ENCODE measurements at regions not wholly inside any gene's neighbourhood (a gene's known extent, or its start where the extent isn't known, plus 50 kb on each side); places are given as distances from the start of the nearest gene placed in this dataset.

- Mint-ChIP-seq H3K27me3 (ENCODE audit: low read depth) (no peaks in the 10 kb centered on the region), H3K9me3 (no peaks in the 10 kb centered on the region), H3K27ac (no peak overlapping the region), H3K4me1 (ENCODE audit: low read depth) (no peaks in the 10 kb centered on the region), H3K4me3 (no peak overlapping the region), H3K36me3 (ENCODE audit: low read depth) (no peaks in the 10 kb centered on the region)
These were observed 471.8 kb downstream of the LIG4 start for GRCh38 chr13:107743526-107743925.

GRCh38 chr13:107743100-107743499, 472.2 kb downstream of the LIG4 start:
- H3K4me1 Mint-ChIP-seq (ENCODE audit: low read depth) = no peaks in the 10 kb centered on the region
- no peak overlapping the region for H3K27ac Mint-ChIP-seq
- no peaks in the 10 kb centered on the region for H3K9me3 Mint-ChIP-seq
- no peaks in the 10 kb centered on the region for H3K27me3 Mint-ChIP-seq (ENCODE audit: low read depth)
- no peaks in the 10 kb centered on the region for H3K36me3 Mint-ChIP-seq (ENCODE audit: low read depth)
- no peak overlapping the region for H3K4me3 Mint-ChIP-seq

GRCh38 chr13:107742544-107742943, 472.8 kb downstream of the LIG4 start:
- no peaks in the 10 kb centered on the region for H3K27me3 Mint-ChIP-seq (ENCODE audit: low read depth)
- no peaks in the 10 kb centered on the region for H3K9me3 Mint-ChIP-seq
- H3K27ac Mint-ChIP-seq = no peak overlapping the region
- no peaks in the 10 kb centered on the region for H3K4me1 Mint-ChIP-seq (ENCODE audit: low read depth)
- H3K4me3 Mint-ChIP-seq = no peak overlapping the region
- H3K36me3 Mint-ChIP-seq (ENCODE audit: low read depth) = no peaks in the 10 kb centered on the region

- Mint-ChIP-seq H3K4me1 (ENCODE audit: low read depth) (no peaks in the 10 kb centered on the region), H3K9me3 (no peaks in the 10 kb centered on the region), H3K27me3 (ENCODE audit: low read depth) (no peaks in the 10 kb centered on the region), H3K4me3 (no peak overlapping the region), H3K36me3 (ENCODE audit: low read depth) (no peaks in the 10 kb centered on the region), H3K27ac (no peak overlapping the region)
These were observed 477.3 kb downstream of the LIG4 start for GRCh38 chr13:107738004-107738403.

- Mint-ChIP-seq H3K27ac (no peak overlapping the region), H3K36me3 (ENCODE audit: low read depth) (no peaks in the 10 kb centered on the region), H3K4me3 (no peak overlapping the region), H3K9me3 (no peaks in the 10 kb centered on the region), H3K27me3 (ENCODE audit: low read depth) (no peaks in the 10 kb centered on the region), H3K4me1 (ENCODE audit: low read depth) (no peaks in the 10 kb centered on the region)
These were observed 478.6 kb downstream of the LIG4 start for GRCh38 chr13:107736731-107737130.

- Mint-ChIP-seq H3K4me1 (ENCODE audit: low read depth) (no peaks in the 10 kb centered on the region), H3K27ac (no peak overlapping the region), H3K27me3 (ENCODE audit: low read depth) (no peaks in the 10 kb centered on the region), H3K36me3 (ENCODE audit: low read depth) (no peaks in the 10 kb centered on the region), H3K9me3 (no peaks in the 10 kb centered on the region), H3K4me3 (no peak overlapping the region)
These were observed 479.2 kb downstream of the LIG4 start for GRCh38 chr13:107736170-107736569.

- Mint-ChIP-seq H3K4me1 (ENCODE audit: low read depth) (no peaks in the 10 kb centered on the region), H3K9me3 (no peaks in the 10 kb centered on the region), H3K27me3 (ENCODE audit: low read depth) (no peaks in the 10 kb centered on the region), H3K36me3 (ENCODE audit: low read depth) (no peaks in the 10 kb centered on the region), H3K27ac (no peak overlapping the region), H3K4me3 (no peak overlapping the region)
These were observed 480.3 kb downstream of the LIG4 start for GRCh38 chr13:107734891-107735625.

GRCh38 chr13:107733276-107733675, 482.1 kb downstream of the LIG4 start:
- Mint-ChIP-seq H3K9me3 (no peaks in the 10 kb centered on the region), H3K27me3 (ENCODE audit: low read depth) (no peaks in the 10 kb centered on the region), H3K4me1 (ENCODE audit: low read depth) (no peaks in the 10 kb centered on the region), H3K4me3 (no peak overlapping the region), H3K36me3 (ENCODE audit: low read depth) (no peaks in the 10 kb centered on the region), H3K27ac (no peak overlapping the region)

GRCh38 chr13:107730813-107731212, 484.5 kb downstream of the LIG4 start:
- Mint-ChIP-seq H3K4me1 (ENCODE audit: low read depth) (no peaks in the 10 kb centered on the region), H3K27ac (no peak overlapping the region), H3K9me3 (no peaks in the 10 kb centered on the region), H3K36me3 (ENCODE audit: low read depth) (no peaks in the 10 kb centered on the region), H3K27me3 (ENCODE audit: low read depth) (no peaks in the 10 kb centered on the region), H3K4me3 (no peak overlapping the region)

GRCh38 chr13:107721125-107721869, 494.0 kb downstream of the LIG4 start:
- no peak overlapping the region for H3K27ac Mint-ChIP-seq
- no peak overlapping the region for H3K4me3 Mint-ChIP-seq
- no peaks in the 10 kb centered on the region for H3K27me3 Mint-ChIP-seq (ENCODE audit: low read depth)
- H3K9me3 Mint-ChIP-seq = peaks cover 16% of the 10 kb centered on the region
- no peaks in the 10 kb centered on the region for H3K4me1 Mint-ChIP-seq (ENCODE audit: low read depth)
- no peaks in the 10 kb centered on the region for H3K36me3 Mint-ChIP-seq (ENCODE audit: low read depth)

- H3K4me1 Mint-ChIP-seq (ENCODE audit: low read depth) = no peaks in the 10 kb centered on the region
- H3K9me3 Mint-ChIP-seq = peaks cover 16% of the 10 kb centered on the region
- no peaks in the 10 kb centered on the region for H3K36me3 Mint-ChIP-seq (ENCODE audit: low read depth)
- H3K27me3 Mint-ChIP-seq (ENCODE audit: low read depth) = no peaks in the 10 kb centered on the region
- H3K4me3 Mint-ChIP-seq = no peak overlapping the region
- no peak overlapping the region for H3K27ac Mint-ChIP-seq
These were observed 498.6 kb downstream of the LIG4 start for GRCh38 chr13:107716741-107717140.

GRCh38 chr13:107716241-107716640, 499.1 kb downstream of the LIG4 start:
- Mint-ChIP-seq H3K27me3 (ENCODE audit: low read depth) (no peaks in the 10 kb centered on the region), H3K36me3 (ENCODE audit: low read depth) (no peaks in the 10 kb centered on the region), H3K4me3 (no peak overlapping the region), H3K4me1 (ENCODE audit: low read depth) (no peaks in the 10 kb centered on the region), H3K27ac (no peak overlapping the region), H3K9me3 (peaks cover 13% of the 10 kb centered on the region)

GRCh38 chr13:107715496-107715895, 499.8 kb downstream of the LIG4 start:
- Mint-ChIP-seq H3K27ac (no peak overlapping the region), H3K4me1 (ENCODE audit: low read depth) (no peaks in the 10 kb centered on the region), H3K4me3 (no peak overlapping the region), H3K9me3 (peaks cover 10% of the 10 kb centered on the region), H3K27me3 (ENCODE audit: low read depth) (no peaks in the 10 kb centered on the region), H3K36me3 (ENCODE audit: low read depth) (no peaks in the 10 kb centered on the region)

GRCh38 chr13:107713314-107713713, 502.0 kb downstream of the LIG4 start:
- H3K27me3 Mint-ChIP-seq (ENCODE audit: low read depth) = no peaks in the 10 kb centered on the region

GRCh38 chr13:107712145-107712860, 503.0 kb downstream of the LIG4 start:
- H3K4me3 Mint-ChIP-seq = no peak overlapping the region
- H3K27ac Mint-ChIP-seq = no peak overlapping the region
- no peaks in the 10 kb centered on the region for H3K36me3 Mint-ChIP-seq (ENCODE audit: low read depth)
- no peaks in the 10 kb centered on the region for H3K4me1 Mint-ChIP-seq (ENCODE audit: low read depth)
- H3K27me3 Mint-ChIP-seq (ENCODE audit: low read depth) = no peaks in the 10 kb centered on the region
- no peaks in the 10 kb centered on the region for H3K9me3 Mint-ChIP-seq

More at GRCh38 chr13:107713314-107713713, 502.0 kb downstream of the LIG4 start:
- H3K36me3 Mint-ChIP-seq (ENCODE audit: low read depth) = no peaks in the 10 kb centered on the region
- H3K27ac Mint-ChIP-seq = no peak overlapping the region
- H3K9me3 Mint-ChIP-seq = no peaks in the 10 kb centered on the region
- H3K4me1 Mint-ChIP-seq (ENCODE audit: low read depth) = no peaks in the 10 kb centered on the region
- H3K4me3 Mint-ChIP-seq = no peak overlapping the region

Data from T-helper 1 cell treated with Interleukin-12 subunit alpha and Interleukin-12 subunit beta and Interleukin-4 antibody, amounts not matched to agents 30 μg/mL and 1 μg/mL, for 36 hours (primary cell).